Panc1 (cell line): ENCODE measurements at regions not wholly inside any gene's neighbourhood (a gene's known extent, or its start where the extent isn't known, plus 50 kb on each side); places are given as distances from the start of the nearest gene placed in this dataset.

ENCODE experiments used
- ATAC-seq: fragments of 200-7000 bp; cut with Tn5 transposase; 2 replicates; pipeline ENCODE4 v1.9.1; 2020; ENCODE audit warnings: mild to moderate bottlenecking, moderate library complexity
- BruUV-seq: library from RNA; stranded (reverse); fragments of 400-500 nt; replicated peaks from 2 replicates; lab custom pipeline; 2021; lab: Mats Ljungman, UMichigan
- CTCF ChIA-PET: fragments of 300-600 bp; sonication (Branson Sonifier 250); formaldehyde crosslinking; loops from one replicate; lab custom pipeline; 2022; ENCODE audit warnings: antibody characterized with exemption; lab: Charles Lee
- POLR2A ChIA-PET: fragments of 300-600 bp; sonication (Branson Sonifier 250); formaldehyde crosslinking; loops from one replicate; lab custom pipeline; 2022; ENCODE audit warnings: antibody characterized with exemption; lab: Charles Lee
- DNase-seq: peaks from one replicate; pipeline ENCODE4 v3.0.0-alpha.2; 2010; ENCODE audit warnings: low read depth, low spot score
- H3K27ac ChIP-seq: 2 replicates; pipeline ENCODE4 v1.5.1; 2011; ENCODE audit warnings: mild to moderate bottlenecking, low read length, inconsistent platforms
- H3K27me3 ChIP-seq: fragments of 200-500 bp; sonication (Bioruptor generic); 2 replicates; pipeline ENCODE4 v1.6.0; 2014; ENCODE audit warnings: low read length, inconsistent platforms; ENCODE audit not compliant: control insufficient read depth, insufficient read depth
- H3K36me3 ChIP-seq: fragments of 200-500 bp; sonication (Bioruptor generic); 2 replicates; pipeline ENCODE4 v1.5.1; 2014; ENCODE audit warnings: inconsistent platforms, mild to moderate bottlenecking, low read length, moderate library complexity; ENCODE audit not compliant: control insufficient read depth, insufficient read depth
- H3K4me1 ChIP-seq: 2 replicates; pipeline ENCODE4 v1.5.1; 2011; ENCODE audit warnings: inconsistent platforms, mild to moderate bottlenecking, low read length, moderate library complexity; ENCODE audit not compliant: control insufficient read depth, insufficient read depth
- H3K4me3 ChIP-seq, 2 experiments: 2 replicates each; pipeline ENCODE4 v1.5.1; 2011 to 2012; ENCODE audit warnings: low read depth in 2 of 2, low read length in 2 of 2, mild to moderate bottlenecking in 2 of 2, inconsistent platforms in 1 of 2, moderate library complexity in 1 of 2
- H3K9me3 ChIP-seq: fragments of 200-500 bp; sonication (Bioruptor generic); 2 replicates; pipeline ENCODE4 v1.5.1; 2014; ENCODE audit warnings: low read depth, mild to moderate bottlenecking, inconsistent platforms, low read length, moderate library complexity; ENCODE audit not compliant: control insufficient read depth, insufficient read depth
- POLR2AphosphoS5 ChIP-seq: IDR thresholded peaks from 2 replicates; pipeline ENCODE4 v1.6.1; 2012; ENCODE audit warnings: mild to moderate bottlenecking, low read depth, low read length, moderate library complexity
- SIN3A ChIP-seq: IDR thresholded peaks from 2 replicates; pipeline ENCODE4 v1.6.1; 2012; ENCODE audit warnings: low read depth, mild to moderate bottlenecking, low read length, moderate library complexity, borderline replicate concordance; ENCODE audit not compliant: insufficient read depth
- TCF7L2 ChIP-seq: IDR thresholded peaks from 2 replicates; pipeline ENCODE4 v1.6.1; 2011; ENCODE audit warnings: mild to moderate bottlenecking, low read depth, low read length, inconsistent platforms
- in situ Hi-C: cut with HindIII; loops from 2 replicates; pipeline ENCODE4 v1.10.0; 2016; ENCODE audit warnings: low sequenced_read_pairs, low pct_unique_long_range_greater_than_20kb
- intact Hi-C: fragments of 100-400 bp; cut with micrococcal nuclease; formaldehyde crosslinking; loops from one replicate; pipeline ENCODE4 v1.10.0; 2022; ENCODE audit not compliant: unreplicated experiment
- TF ChIP-seq, protein P1 (sequence below), 2 experiments: IDR thresholded peaks; 2 replicates each; pipeline ENCODE4 v1.6.1; 2011 to 2012; ENCODE audit warnings: low read depth in 2 of 2, control low read depth in 1 of 2, low read length in 1 of 2, mild to moderate bottlenecking in 1 of 2, moderate library complexity in 1 of 2; ENCODE audit not compliant: insufficient read depth in 1 of 2
- TF ChIP-seq, protein P2 (sequence below): fragments of 450-650 bp; IDR thresholded peaks from 2 replicates; pipeline ENCODE4 v1.5.1; 2017; ENCODE audit warnings: mild to moderate bottlenecking

DNA sequence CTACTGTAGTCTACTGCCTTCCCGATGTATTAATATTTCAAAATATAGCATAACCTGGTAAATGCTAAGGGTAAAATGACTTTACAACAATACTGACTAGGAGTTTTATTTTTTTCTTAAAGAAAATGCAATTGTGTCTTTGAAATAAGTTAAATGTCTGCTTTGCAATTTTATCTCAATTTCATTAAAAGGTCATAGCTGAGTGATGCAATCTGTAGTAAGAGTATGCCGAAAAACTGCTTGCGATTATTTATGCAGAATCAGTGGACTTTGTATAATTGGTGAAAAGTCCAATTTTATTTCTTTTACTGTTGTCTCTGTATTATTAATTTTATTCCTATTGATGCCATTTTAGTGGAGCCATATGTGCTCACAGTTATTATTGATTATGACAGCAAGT, 1143.6 kb upstream of the EPHA6 start:
- TF ChIP-seq POLR2AphosphoS5: no peak
- no peak for TF ChIP-seq TCF7L2
- TF ChIP-seq, protein P1, sequence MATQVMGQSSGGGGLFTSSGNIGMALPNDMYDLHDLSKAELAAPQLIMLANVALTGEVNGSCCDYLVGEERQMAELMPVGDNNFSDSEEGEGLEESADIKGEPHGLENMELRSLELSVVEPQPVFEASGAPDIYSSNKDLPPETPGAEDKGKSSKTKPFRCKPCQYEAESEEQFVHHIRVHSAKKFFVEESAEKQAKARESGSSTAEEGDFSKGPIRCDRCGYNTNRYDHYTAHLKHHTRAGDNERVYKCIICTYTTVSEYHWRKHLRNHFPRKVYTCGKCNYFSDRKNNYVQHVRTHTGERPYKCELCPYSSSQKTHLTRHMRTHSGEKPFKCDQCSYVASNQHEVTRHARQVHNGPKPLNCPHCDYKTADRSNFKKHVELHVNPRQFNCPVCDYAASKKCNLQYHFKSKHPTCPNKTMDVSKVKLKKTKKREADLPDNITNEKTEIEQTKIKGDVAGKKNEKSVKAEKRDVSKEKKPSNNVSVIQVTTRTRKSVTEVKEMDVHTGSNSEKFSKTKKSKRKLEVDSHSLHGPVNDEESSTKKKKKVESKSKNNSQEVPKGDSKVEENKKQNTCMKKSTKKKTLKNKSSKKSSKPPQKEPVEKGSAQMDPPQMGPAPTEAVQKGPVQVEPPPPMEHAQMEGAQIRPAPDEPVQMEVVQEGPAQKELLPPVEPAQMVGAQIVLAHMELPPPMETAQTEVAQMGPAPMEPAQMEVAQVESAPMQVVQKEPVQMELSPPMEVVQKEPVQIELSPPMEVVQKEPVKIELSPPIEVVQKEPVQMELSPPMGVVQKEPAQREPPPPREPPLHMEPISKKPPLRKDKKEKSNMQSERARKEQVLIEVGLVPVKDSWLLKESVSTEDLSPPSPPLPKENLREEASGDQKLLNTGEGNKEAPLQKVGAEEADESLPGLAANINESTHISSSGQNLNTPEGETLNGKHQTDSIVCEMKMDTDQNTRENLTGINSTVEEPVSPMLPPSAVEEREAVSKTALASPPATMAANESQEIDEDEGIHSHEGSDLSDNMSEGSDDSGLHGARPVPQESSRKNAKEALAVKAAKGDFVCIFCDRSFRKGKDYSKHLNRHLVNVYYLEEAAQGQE (IDR thresholded peaks at IDR 0.05; ENCODE audit: insufficient read depth in 1 of 2, low read depth in 2 of 2, low read length in 1 of 2): no peak
- no peak for TF ChIP-seq SIN3A
- TF ChIP-seq, protein P2, sequence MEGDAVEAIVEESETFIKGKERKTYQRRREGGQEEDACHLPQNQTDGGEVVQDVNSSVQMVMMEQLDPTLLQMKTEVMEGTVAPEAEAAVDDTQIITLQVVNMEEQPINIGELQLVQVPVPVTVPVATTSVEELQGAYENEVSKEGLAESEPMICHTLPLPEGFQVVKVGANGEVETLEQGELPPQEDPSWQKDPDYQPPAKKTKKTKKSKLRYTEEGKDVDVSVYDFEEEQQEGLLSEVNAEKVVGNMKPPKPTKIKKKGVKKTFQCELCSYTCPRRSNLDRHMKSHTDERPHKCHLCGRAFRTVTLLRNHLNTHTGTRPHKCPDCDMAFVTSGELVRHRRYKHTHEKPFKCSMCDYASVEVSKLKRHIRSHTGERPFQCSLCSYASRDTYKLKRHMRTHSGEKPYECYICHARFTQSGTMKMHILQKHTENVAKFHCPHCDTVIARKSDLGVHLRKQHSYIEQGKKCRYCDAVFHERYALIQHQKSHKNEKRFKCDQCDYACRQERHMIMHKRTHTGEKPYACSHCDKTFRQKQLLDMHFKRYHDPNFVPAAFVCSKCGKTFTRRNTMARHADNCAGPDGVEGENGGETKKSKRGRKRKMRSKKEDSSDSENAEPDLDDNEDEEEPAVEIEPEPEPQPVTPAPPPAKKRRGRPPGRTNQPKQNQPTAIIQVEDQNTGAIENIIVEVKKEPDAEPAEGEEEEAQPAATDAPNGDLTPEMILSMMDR: no peak
- in situ Hi-C loops (no loop called here), intact Hi-C loops (no loop called here)
- Histone ChIP-seq H3K27me3 (no peaks in the 10 kb centered on the region), H3K9me3 (no peaks in the 10 kb centered on the region), H3K27ac (no peak overlapping the region), H3K36me3 (no peaks in the 10 kb centered on the region), H3K4me1 (no peaks in the 10 kb centered on the region), H3K4me3 (no peak overlapping the region)
- DNase-seq: no peak
- CTCF ChIA-PET: no interaction called here
- no peak for ATAC-seq
- POLR2A ChIA-PET: no interaction called here
- no TSS peak for BruUV-seq

DNA sequence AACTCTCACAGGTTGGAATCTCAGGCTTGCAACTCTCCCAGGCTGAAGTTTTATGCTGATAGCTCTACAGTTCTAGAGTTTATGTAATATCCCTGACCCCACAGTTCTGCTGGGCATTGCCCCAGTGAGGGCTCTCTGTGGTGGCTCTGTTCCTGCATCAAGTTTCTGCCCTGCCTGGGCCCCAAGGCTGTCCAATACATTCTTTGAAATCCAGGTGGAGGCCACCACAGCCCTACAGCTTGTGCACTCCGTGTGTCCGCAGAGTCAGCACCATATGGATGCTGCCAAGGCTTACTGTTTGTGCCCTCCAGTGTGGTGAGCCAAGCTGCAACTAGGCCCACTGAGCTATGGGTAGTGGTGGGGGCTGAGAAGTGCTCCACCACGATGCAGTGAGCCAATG, 1141.2 kb upstream of the EPHA6 start:
- ChIA-PET CTCF (no interaction called here), POLR2A (no interaction called here)
- ATAC-seq: no peak
- intact Hi-C loops (no loop called here), in situ Hi-C loops (no loop called here)
- Histone ChIP-seq H3K9me3 (no peaks in the 10 kb centered on the region), H3K4me1 (no peaks in the 10 kb centered on the region), H3K4me3 (no peak overlapping the region), H3K27me3 (no peaks in the 10 kb centered on the region), H3K27ac (no peak overlapping the region), H3K36me3 (no peaks in the 10 kb centered on the region)
- TF ChIP-seq, protein P2: no peak
- no peak for TF ChIP-seq TCF7L2
- TF ChIP-seq, protein P1 (IDR thresholded peaks at IDR 0.05; ENCODE audit: insufficient read depth in 1 of 2, low read depth in 2 of 2, low read length in 1 of 2): no peak
- no peak for TF ChIP-seq SIN3A
- TF ChIP-seq POLR2AphosphoS5: no peak
- no peak for DNase-seq
- BruUV-seq: no TSS peak
